Thoracic aorta (tissue), 2 donors: ENCODE measurements at regions not wholly inside any gene's neighbourhood (a gene's known extent, or its start where the extent isn't known, plus 50 kb on each side); places are given as distances from the start of the nearest gene placed in this dataset.

ENCODE experiments used
- ATAC-seq: fragments of 150-250 bp; one replicate; pipeline ENCODE4 v1.8.0; 2017; ENCODE audit warnings: low read depth; ENCODE audit not compliant: insufficient number of reproducible peaks, low FRiP score
- DNase-seq: peaks from one replicate; pipeline ENCODE4 v3.0.0-alpha.2; 2020; ENCODE audit warnings: low spot score
- H3K27ac ChIP-seq, 2 donors: fragments of 200-600 bp; sonication (generic); 1 replicate in 1 of 2; 2 replicates in 1 of 2; pipeline ENCODE4 v1.5.1; 2016; ENCODE audit warnings: mild to moderate bottlenecking in 2 of 2, moderate library complexity in 2 of 2
- H3K27me3 ChIP-seq: fragments of 200-600 bp; sonication (generic); replicated peaks from 2 replicates; pipeline ENCODE4 v1.6.0; 2016; ENCODE audit warnings: mild to moderate bottlenecking; ENCODE audit not compliant: insufficient read depth
- H3K36me3 ChIP-seq: fragments of 200-600 bp; sonication (generic); one replicate; pipeline ENCODE4 v1.5.1; 2016
- H3K4me1 ChIP-seq, 2 donors: fragments of 200-600 bp; sonication (generic); 1 replicate in 1 of 2; 2 replicates in 1 of 2; pipeline versions ENCODE4 v1.5.1 to v1.6.0; 2016; ENCODE audit warnings: low read depth in 2 of 2, mild to moderate bottlenecking in 1 of 2; ENCODE audit not compliant: control insufficient read depth in 1 of 2
- H3K4me3 ChIP-seq: fragments of 200-600 bp; sonication (generic); 2 replicates; pipeline ENCODE4 v1.5.1; 2016; ENCODE audit warnings: mild to moderate bottlenecking
- H3K9me3 ChIP-seq: fragments of 200-600 bp; sonication (generic); 2 replicates; pipeline ENCODE4 v1.5.1; 2016
- TF ChIP-seq, protein P1 (sequence below): fragments of 200-600 bp; sonication (generic); IDR thresholded peaks from one replicate; pipeline ENCODE4 v1.5.1; 2019; ENCODE audit warnings: antibody characterized with exemption

DNA sequence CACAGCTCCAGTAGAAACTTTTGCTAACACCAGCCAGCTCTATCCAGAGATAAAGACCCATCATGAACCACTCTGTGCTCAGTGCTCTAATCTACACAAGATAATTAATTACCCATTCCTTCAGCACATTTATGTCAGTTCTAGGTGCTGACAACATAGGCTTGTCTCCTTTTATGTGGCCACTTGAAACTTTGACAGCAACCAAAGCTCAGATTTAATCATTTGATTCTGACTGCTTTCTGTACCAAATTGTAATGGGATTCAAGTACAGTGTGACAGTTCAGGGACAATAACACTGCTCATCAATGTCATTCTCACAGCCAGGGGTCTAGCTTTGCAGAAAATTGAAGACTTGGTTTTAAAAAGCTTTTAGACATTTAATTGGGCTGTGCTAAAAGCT, 266.6 kb downstream of the KCTD12 start:
- DNase-seq = no peak
- TF ChIP-seq, protein P1, sequence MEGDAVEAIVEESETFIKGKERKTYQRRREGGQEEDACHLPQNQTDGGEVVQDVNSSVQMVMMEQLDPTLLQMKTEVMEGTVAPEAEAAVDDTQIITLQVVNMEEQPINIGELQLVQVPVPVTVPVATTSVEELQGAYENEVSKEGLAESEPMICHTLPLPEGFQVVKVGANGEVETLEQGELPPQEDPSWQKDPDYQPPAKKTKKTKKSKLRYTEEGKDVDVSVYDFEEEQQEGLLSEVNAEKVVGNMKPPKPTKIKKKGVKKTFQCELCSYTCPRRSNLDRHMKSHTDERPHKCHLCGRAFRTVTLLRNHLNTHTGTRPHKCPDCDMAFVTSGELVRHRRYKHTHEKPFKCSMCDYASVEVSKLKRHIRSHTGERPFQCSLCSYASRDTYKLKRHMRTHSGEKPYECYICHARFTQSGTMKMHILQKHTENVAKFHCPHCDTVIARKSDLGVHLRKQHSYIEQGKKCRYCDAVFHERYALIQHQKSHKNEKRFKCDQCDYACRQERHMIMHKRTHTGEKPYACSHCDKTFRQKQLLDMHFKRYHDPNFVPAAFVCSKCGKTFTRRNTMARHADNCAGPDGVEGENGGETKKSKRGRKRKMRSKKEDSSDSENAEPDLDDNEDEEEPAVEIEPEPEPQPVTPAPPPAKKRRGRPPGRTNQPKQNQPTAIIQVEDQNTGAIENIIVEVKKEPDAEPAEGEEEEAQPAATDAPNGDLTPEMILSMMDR = no peak
- no peak overlapping the region for H3K4me3 ChIP-seq
- H3K36me3 ChIP-seq = no peaks in the 10 kb centered on the region
- no peaks in the 10 kb centered on the region for H3K9me3 ChIP-seq
- no peaks in the 10 kb centered on the region for H3K4me1 ChIP-seq
- H3K27me3 ChIP-seq = no peaks in the 10 kb centered on the region
- no peak for ATAC-seq
- H3K27ac ChIP-seq = no peak overlapping the region

DNA sequence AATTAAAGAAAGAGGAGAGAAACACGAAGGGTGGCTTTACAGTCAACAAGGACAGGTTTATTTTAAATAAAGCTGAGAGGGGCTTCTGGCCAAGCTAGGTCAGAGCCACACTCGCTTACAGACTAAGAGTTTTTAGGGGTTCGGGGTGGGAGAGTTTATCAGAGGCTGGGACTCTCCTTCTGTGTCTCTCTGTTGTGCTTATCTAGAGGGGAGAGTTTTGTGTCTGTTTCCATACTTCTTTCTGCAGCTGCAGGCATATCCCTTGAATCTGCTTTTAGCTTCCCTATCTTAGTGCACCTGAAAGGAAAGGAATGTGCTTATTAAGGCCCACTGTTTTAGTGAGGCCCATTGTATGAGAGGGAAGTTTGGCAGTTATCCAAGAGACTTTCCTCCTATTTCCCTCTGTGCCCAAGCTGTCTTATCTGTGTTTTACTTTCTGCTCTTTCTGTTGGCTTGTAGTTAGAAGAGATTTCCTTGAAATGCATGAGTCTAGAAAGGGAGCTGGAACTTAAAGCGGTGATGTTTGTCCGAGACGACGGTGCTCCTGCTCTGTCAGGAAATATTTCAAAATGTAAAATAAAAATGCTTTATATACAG, 275.3 kb downstream of the KCTD12 start:
- no peak for DNase-seq
- ATAC-seq = no peak
- H3K27me3 ChIP-seq = no peaks in the 10 kb centered on the region

DNA sequence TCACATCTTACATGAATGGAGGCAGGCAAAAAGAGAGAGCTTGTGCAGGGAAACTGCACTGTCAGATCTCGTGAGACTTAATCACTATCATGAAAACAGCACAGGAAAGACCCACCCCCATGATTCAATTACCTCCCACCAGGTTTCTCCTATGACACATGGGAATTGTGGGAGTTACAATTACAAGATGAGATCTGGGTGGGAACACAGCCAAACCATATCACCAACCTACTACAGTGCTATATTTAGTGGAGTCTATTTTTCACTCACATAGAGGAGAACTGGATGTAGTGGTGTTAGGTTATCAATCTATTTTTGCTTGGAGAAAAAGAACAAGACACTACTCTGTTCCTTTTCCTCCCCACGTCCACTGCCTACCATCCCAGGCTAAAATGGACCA, 276.6 kb downstream of the KCTD12 start:
- Histone ChIP-seq H3K27me3 (no peaks in the 10 kb centered on the region), H3K27ac (no peak overlapping the region), H3K36me3 (no peaks in the 10 kb centered on the region), H3K4me3 (no peak overlapping the region), H3K9me3 (no peaks in the 10 kb centered on the region), H3K4me1 (peaks cover 0 to 8% of the 10 kb centered on the region in 2 donors)
- TF ChIP-seq, protein P1 = no peak
- DNase-seq = no peak
- ATAC-seq = no peak

More for the DNA sequence above, 275.3 kb downstream of the KCTD12 start:
- H3K27ac ChIP-seq = no peak overlapping the region
- no peaks in the 10 kb centered on the region for H3K9me3 ChIP-seq
- H3K4me3 ChIP-seq = no peak overlapping the region
- H3K36me3 ChIP-seq = no peaks in the 10 kb centered on the region
- peaks cover 0 to 8% of the 10 kb centered on the region in 2 donors for H3K4me1 ChIP-seq
- TF ChIP-seq, protein P1 = no peak

DNA sequence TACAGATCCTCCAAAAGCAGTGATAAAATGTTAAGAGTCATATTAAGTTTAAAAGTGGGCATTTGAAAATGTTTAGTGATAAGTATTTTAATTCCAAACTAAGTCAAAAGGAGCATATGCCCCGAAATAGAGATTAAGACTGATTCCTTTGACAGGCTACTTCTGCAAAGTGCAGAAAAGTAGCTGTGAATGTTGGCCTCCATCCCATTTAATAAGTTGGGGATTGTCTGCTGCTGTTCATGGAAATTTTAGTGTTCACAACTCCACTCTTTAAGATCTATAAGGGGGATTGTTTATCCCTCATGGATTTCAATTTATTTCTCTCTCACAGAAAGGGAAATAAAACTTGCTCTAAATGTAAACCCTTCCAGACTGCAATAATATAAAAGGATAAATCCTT, 278.3 kb downstream of the KCTD12 start:
- TF ChIP-seq, protein P1 = no peak
- H3K9me3 ChIP-seq = no peaks in the 10 kb centered on the region
- no peak for ATAC-seq
- peaks cover 0 to 8% of the 10 kb centered on the region in 2 donors for H3K4me1 ChIP-seq
- H3K4me3 ChIP-seq = no peak overlapping the region
- H3K36me3 ChIP-seq = no peaks in the 10 kb centered on the region
- no peak for DNase-seq
- H3K27ac ChIP-seq = no peak overlapping the region
- H3K27me3 ChIP-seq = no peaks in the 10 kb centered on the region

DNA sequence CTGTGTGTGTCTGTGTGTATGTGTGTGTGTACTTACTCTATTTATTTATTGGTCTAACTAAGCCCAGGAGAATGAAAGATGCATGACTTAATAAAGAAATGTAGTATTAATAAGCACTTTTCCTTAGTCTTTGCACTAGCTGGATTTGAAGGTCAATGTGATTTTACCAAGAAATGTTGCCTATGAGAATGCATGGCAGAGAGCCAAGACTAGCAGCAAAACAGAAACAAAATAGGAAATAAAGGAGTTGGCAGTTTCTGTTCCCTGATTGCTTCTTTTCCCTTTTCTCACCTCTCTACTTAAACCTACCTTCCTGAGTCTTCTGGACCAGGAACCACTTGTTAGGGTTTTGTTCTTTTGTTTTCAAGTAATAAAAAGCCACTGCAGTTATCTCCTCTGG, 286.1 kb downstream of the KCTD12 start:
- TF ChIP-seq, protein P1 = no peak
- Histone ChIP-seq H3K4me1 (no peaks in the 10 kb centered on the region), H3K36me3 (no peaks in the 10 kb centered on the region), H3K27me3 (no peaks in the 10 kb centered on the region), H3K9me3 (no peaks in the 10 kb centered on the region), H3K27ac (no peak overlapping the region), H3K4me3 (no peak overlapping the region)
- ATAC-seq = no peak
- no peak for DNase-seq
